IPS DF 4.7 (cell line): ENCODE measurements at regions not wholly inside any gene's neighbourhood (a gene's known extent, or its start where the extent isn't known, plus 50 kb on each side); places are given as distances from the start of the nearest gene placed in this dataset.
"Not testable (repeated sequence)": the region's sequence is repeated elsewhere in the genome, so short reads cannot be mapped to it uniquely, and the experiment has no call there.

Source experiments
- DNase-seq: peaks from one replicate; pipeline ENCODE4 v3.0.0-alpha.2; 2013; ENCODE audit warnings: low spot score; ENCODE audit errors: extremely low read depth

DNA sequence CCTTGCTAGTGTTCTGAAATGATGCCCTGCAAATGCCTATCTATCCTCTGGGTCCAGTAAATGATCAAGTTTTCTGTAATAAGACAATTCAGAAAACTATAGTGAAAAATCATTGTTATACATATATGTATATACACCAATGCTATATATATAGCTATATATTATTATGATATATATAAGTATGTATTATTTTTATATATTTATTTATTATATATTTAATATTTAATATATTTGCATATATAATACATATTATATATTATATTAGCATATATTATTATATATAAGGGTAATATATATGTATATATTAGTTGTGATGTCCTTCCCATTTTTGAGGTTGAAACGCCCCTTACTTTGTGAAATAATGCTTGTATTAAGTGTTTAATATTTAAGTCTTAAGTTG, 181.4 kb upstream of the CACNA2D1 start:
- DNase-seq, result no peak

DNA sequence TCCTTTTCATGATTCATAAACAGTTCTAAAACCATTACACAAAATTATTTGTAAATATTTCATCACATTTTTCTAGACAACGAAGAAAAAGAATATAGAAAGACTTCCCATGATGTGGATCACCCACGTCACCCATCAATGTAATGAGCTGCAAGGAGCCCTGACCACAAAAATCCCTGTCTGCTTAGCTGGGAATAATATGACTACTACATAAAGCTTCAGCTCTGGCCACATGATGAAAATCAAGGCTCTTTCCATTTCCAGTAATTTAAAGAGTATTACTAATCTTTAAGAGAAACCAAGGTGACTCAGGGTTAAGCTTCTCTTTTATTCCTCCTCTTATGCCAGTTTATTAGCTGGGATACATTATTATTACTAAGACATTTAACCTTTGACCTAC, 180.8 kb upstream of the CACNA2D1 start:
- DNase-seq, result no peak

DNA sequence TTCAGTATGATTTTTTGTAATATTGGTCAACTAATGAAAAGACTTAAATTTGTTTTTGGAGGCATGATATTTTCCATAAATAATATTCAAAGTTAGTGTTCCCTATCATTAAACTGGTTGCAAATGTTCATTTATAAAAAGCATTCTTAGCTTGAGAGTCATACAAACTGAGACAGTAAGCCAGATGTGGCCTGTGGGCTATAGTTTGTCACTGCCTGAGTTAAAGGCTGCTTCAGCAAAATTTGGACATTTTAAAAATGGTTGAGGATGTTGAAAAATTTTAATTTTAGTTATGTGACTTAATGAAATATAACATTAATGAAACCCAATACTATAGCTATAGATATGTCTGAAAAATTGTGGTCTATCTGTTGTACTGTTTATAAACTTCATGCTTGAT, 180.2 kb upstream of the CACNA2D1 start:
- DNase-seq, result no peak

DNA sequence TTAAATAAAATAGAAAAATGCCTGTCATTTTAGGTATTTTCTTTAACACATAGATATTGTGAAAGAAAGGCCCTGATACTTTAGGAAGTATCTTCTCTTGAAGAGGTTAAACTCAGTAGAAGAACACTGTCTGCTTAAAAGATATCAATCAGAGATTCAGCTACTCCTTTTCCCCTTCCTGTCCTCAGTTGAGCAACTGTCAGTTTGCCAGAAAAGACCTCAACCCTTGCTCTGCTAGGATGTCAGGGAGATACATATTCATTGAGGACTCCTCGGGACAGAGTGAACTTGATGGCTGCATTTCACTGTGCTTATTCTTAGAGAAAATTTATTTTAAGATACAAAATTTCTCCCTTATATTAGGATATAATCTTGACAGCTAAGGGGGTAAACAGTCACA, 173.6 kb upstream of the CACNA2D1 start:
- DNase-seq, result no peak

DNA sequence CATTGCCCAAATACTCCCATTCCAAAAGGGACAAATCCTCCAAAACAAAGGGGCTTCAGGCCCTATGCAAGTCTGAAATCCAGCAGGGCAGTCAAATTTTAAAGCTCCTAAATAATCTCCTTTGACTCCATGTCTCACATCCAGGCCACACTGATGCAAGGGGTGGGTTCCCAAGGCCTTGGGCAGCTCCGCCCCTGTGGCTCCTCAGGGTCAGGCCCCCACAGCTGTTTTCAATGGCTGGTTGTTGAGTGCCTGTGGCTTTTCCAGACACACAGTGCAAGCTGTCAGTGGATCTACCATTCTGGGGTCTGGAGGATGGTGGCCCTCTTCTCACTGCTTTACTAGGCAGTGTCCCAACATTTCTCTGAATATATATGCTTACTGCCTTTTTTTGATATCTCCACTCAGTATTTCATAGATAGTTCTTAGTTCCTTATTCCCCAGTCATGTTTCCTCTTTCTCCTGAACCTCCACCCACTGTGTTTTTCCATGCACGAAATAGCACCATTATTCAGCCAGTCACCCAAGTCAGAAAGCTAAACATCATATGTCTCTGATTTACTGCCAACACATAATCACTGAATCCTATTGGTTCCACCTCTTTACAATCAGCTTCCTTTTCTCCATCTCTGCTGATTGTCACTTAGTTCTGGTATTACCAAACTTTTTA, 172.6 kb upstream of the CACNA2D1 start:
- DNase-seq, result no peak

DNA sequence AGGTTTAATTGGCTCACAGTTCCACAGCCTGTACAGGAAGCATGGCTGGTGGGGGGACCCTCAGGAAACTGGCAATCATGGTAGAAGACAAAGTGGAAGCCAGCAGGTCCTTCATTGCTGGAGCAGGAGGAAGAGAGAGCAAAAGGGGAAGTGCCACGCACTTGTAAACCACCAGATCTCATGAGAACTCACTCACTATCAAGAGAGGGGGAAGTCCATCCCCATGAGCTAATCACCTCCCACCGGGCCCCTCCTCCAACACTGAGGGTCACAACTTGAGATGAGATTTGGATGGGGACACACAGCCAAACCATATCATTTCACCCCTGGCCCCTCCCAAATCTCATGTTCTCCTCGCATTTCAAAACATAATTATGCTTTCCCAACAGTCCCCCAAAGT, 171.9 kb upstream of the CACNA2D1 start:
- DNase-seq, result no peak

DNA sequence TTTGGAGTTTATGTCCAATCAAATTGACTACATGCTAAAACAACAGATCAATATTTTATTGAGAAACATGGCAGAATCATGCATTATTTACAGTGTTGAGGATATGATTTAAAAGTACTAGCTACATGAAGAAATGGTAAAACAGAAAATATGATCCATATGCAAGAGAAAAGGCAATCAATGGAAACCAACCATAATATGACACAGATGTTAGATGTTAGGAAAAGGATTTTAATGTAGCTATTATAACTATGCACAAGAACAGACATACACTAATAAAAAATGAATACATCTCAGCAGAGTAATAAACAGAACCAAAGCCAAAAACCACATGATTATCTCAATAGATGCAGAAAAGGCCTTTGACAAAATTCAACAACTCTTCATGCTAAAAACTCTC, 166.2 kb upstream of the CACNA2D1 start:
- no peak for DNase-seq

DNA sequence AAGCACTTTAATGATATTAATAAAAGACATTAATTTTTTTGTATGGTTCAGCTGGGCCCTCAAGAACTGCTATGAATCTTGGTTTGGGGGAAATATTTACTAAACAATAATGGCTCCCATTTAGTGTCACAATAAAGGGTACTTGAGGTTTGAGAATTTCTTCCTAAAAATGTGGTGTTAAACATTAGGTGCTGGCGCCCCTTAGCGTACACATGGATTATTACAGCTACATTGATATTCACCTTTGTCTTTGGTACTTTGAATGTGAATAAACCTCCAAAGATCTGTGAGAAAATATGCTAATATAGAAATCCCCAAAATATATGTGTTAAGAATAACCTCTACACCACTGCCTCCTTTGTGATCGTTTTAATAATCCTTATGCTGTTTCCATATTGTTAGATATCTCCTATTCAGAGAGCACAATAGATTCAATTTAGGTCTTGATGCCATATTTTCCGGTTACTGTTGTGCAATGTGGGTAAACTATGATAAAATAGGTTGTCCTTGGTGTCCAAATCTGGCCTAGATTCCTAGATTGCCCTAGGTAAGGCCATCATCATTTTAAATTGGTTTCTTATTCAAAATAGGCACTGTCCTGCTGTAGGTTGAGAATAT, 161.8 kb upstream of the CACNA2D1 start:
- DNase-seq, result peak; percentile 36

DNA sequence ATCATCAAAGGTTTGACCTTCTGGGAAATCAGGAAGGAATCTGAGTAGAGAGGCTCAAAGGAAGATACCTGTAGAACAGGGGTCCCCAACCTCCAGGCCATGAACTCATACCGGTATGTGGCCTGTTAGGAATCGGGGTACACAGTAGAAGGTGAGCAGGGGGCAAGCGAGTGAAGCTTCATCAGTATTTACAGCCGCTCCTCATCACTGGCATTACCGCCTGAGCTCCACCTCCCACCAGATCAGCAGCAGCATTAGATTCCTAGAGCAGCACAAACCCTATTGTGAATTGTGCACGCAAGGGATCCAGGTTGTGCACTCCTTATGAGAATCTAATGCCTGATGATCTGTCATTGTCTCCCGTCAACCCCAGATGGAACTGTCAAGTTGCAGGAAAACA, 158.5 kb upstream of the CACNA2D1 start:
- DNase-seq, result no peak

DNA sequence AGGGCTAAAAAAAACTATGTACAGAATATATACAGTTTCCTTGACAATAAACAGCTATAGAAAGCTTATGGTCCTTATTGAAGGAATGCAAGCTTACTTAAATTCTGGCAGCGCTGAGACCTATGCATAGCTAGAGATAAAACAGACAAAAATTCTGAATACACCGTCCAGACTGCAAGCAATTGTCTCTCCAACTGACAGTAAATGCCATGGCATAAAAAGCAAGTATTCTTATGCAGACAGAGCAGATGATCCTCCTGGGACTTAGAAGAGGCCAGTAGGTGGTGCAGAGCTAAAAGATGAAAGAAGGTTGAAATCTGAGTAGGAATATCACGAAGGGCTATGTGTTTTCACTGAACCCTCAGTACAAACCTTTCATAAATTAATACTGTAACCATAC, 157.0 kb upstream of the CACNA2D1 start:
- no peak for DNase-seq

DNA sequence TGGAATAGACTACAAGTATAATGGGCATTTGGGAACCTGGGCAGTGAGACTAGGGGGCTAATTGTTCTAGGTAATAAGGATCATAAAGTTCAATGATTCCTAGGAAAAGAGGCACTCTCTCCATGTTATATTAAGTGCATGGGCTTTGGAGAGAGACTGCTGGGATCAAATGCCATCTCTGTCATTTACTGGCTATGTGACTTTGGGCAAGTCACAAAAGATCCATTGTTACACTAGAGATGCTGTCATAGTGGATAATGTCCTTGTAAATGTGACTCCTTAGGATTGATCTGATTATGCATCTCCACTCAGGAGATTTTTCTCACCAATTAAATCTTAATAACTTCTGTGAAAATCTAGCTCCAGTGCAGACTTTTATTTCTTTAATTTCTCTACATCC, 156.3 kb upstream of the CACNA2D1 start:
- no peak for DNase-seq

DNA sequence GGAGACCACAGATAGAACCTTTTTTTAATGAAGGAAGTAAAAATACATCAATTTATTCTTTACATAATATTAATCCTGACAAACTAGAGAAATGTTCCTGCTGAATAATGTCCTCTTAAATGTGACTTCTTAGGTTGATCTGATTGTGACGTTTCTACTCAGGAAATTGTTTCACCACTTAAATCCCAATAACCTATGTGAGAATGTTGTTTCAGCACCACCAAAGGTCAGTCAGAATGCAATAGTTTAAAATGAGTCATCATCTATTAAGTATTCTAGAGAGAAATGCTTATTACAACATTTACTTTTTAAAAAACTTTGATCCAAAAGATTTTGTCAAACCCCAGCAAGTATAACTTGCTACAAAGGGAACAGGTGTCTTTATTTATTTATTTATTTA, 155.4 kb upstream of the CACNA2D1 start:
- DNase-seq, result no peak

DNA sequence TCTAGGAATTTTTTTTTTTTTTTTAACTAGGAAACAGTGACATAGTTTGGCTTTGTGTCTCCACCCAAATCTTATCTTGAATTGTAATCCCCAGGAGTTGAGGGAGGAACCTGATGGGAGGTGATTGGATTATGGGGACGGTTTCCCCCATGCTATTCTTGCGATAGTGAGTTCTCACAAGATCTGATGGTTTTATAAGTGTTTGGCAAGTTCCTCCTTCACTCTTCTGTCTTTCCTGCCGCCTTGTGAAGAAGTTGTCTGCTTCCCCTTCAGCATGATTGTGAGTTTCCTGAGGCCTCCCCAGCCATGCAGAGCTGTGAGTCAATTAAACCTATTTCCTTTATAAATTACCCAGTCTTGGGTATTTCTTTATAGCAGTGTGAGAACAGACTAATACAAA, 152.2 kb upstream of the CACNA2D1 start:
- DNase-seq, result not testable (repeated sequence)

DNA sequence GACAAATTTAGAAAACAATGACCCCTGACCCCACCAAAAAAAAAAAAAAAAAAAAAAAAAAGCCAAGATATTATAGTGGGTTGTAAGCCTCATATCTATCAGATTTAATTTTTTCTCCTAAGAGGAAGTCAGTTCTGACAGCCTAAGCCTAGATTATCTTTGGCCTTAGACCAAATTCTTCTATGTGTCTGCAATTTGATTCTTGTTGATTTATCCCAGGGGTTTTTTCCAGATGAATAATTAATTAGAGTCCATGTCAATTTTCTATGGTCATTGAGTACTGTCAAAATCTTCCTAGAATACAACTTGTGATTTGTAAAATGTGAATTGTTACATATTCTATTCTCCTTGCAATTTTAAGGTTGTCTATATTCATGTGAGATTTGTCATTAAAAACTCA, 151.6 kb upstream of the CACNA2D1 start:
- DNase-seq, result no peak

DNA sequence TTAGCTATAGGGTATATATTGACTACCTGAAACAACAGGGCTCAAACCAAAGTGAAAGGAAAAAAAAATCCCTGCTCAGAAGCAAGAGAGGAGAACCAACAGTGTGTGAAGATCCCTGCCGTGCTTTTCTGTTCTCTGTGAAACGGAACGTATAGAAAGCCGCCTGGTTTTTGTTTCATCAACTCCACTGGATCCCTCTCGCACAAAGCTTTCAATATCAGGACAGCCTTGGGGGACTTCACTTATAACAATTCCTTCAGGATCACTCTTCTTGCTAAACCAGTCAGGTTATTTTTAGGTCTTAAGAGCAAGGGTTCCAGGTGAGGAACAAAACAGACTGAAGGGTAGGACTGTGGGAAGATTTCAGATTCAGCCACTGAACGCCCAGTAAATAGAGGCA, 151.1 kb upstream of the CACNA2D1 start:
- DNase-seq, result no peak

DNA sequence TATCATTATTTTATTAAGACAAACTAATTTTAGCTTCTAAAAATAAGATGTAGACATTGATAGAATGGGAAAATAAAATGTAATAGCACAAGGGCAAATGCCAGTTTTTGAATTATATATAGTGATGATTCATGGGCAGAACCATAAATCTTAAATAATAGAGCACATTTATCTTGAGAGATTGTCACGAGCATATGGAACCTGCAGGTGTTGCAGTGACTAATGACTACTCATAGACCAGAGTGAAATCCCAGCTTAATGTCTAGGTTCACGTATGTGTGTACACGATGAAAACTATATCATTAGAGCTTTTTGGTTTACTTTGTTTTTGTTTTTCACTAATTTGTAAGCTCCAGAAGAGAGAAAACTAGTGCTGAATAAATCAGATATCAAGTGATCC, 150.2 kb upstream of the CACNA2D1 start:
- no peak for DNase-seq

DNA sequence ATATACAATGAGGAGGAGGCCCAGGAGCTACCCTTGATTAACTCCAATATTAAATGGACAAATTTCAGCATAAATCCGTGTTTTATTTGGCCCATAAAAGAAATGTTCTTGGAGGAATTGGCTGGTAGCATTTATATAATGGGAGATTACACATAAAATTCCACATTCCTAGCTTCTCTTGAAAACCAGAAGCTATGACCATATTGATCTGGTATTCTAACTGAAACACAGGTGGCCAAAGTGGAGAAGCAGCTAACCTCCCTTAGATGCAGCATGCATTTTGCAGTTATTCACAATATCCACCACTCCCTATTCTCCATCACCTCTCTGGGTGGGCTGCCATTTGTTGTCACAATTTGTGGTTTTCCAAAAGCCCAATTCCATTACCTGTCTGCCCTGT, 148.8 kb upstream of the CACNA2D1 start:
- DNase-seq, result no peak

DNA sequence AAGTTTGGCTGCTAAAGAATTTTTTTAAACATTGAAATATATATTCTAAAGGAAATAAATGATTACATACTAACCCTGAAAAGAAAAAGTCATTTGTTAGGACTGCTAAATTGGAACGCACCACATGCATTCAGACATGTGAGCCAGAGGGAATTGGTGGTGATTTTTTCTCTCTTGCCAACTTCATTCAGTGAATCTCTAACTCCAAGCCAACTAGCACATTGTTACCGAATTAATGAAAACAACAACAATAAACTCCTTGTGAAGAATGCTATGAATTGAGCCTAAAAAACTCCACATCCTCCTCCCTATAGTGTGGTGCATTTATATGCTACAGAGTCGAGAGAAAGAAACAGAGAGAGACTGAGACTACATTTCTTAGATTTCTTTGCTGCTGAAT, 135.5 kb upstream of the CACNA2D1 start:
- no peak for DNase-seq

DNA sequence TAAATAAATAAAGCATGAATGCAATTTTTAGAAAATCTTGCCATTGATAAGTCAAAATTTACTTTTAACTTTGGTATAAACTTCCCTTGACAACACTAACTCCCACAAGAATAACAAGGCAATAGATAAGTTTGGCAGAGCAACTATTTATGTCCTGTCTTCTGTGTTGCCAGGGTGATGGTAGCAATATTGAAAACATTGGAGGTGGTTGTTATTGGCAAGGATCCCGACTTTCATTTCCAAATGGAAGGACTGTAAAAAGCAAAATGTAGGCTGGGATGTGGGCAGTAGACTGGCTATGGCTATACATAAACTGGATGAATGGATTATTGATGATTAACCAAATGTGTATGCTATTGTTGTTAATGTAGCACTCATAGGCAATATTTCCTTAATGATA, 134.9 kb upstream of the CACNA2D1 start:
- no peak for DNase-seq

DNA sequence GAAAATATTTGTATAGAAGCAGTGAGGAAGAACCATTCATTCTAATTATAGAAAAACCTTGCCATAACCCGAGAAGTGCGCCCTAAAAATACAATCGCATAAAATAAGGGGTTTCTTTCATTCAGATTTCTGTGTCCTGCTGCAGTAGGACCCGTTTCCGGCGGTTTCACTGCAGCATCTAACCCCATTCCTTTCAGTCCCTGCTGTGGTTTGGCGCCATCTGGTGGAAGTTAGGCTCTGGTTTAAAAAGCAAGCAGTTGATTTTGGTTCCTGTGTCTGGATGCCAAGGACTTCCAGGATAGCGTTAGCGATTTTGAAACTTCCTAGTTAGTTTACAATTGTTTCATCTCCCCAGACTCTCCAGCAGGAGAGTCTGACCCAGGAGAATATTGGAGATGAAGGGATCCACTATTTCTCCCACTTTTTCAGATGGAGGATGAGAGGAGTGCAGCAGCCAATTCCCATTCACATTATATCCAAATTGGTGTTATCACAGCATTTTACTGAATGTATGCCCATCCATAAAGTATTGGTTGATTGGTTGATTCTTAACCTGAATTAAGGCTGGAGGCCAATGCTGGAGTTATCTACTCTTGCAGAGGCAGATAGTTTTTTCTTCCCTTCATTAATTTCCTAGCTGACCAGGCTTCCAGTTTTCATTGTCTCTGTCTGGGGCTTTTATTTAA, 128.8 kb upstream of the CACNA2D1 start:
- DNase-seq, result peak; percentile 74

DNA sequence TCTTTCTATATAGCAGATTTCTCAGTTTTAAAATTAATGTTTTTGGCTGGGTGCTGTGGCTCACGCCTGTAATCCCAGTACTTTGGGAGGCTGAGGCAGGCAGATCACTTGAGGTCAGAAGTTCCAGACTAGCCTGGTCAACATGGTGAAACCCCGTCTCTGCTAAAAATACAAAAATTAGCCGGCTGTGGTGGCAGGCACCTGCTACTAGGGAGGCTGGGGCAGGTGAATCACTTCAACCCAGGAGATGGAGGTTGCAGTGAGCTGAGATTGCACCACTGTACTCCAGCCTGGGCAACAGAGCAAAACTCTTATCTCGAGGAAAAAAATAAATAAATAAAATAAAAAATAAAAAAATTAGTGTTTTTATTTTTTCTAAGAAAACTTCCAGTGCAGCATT, 127.5 kb upstream of the CACNA2D1 start:
- DNase-seq, result not testable (repeated sequence)

DNA sequence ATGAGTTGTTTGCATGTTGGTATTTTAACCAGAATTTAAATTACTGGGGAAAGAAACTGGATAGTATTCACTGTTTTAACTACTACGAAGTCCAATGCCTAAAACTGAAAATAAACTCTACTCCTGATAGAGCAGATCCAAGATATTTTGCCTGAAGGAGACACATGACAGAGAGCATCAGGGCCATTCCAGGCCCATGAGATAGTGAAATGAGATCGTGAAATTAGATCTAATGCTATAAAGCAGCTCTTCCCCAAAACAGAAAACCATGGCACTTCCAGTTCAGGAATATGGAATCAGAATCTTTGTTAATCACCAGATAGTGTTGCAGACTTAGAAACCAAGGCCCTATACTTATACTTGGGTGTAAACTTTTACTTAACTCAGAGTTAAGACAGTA, 124.3 kb upstream of the CACNA2D1 start:
- no peak for DNase-seq

DNA sequence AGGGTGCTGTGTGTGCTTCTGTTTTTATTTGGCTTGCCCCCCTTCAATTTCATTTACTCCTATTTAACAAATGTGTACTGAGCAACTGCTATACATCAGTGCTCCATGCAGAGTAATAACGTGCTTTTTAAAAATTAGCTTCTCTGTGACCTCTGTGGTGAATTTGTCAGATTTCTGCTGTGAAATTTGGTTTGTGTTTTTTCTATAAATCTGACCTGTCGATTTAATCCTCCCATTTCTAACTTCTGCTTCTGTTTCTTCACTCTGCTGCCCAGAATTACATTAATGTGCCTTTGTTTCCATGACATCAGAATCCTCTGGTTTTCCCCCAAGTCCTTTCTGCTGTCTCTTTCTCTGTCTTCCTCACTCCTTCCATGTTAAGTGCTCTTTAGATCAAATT, 123.8 kb upstream of the CACNA2D1 start:
- DNase-seq, result no peak
